CD14-positive monocyte (primary cell): ENCODE measurements at regions not wholly inside any gene's neighbourhood (a gene's known extent, or its start where the extent isn't known, plus 50 kb on each side); places are given as distances from the start of the nearest gene placed in this dataset.
A peak's percentile ranks its signal among the peaks of the same experiment; 100 is the strongest.

Experiments used
- DNase-seq, 3 donors: peaks; one replicate each; pipeline ENCODE4 v3.0.0-alpha.2; 2011 to 2022
- H2AFZ ChIP-seq: 2 replicates; pipeline ENCODE4 v1.6.0; 2012; ENCODE audit warnings: mild to moderate bottlenecking, low read depth, low read length, inconsistent platforms; ENCODE audit not compliant: insufficient read depth, poor library complexity, severe bottlenecking
- H3K27ac ChIP-seq, 2 donors: 1 replicate in 1 of 2; 2 replicates in 1 of 2; pipeline ENCODE4 v1.5.1; 2012 to 2013; ENCODE audit warnings: low read length in 2 of 2, control low read depth in 1 of 2, inconsistent platforms in 1 of 2, low read depth in 1 of 2, mild to moderate bottlenecking in 1 of 2
- H3K27me3 ChIP-seq, 2 donors: one replicate each; pipeline versions ENCODE4 v1.6.0 to v1.6.1; 2011 to 2013; ENCODE audit warnings: low read length in 2 of 2; ENCODE audit not compliant: control insufficient read depth in 2 of 2, insufficient read depth in 2 of 2
- H3K36me3 ChIP-seq, 2 donors: replicated peaks in 1 of 2; 1 replicate in 1 of 2; 2 replicates in 1 of 2; pipeline versions ENCODE4 v1.5.1 to v1.6.1; 2012 to 2013; ENCODE audit warnings: low read length in 2 of 2, control low read depth in 1 of 2, inconsistent platforms in 1 of 2, mild to moderate bottlenecking in 1 of 2; ENCODE audit not compliant: insufficient read depth in 2 of 2, control insufficient read depth in 1 of 2
- H3K4me1 ChIP-seq, 2 donors: 1 replicate in 1 of 2; 2 replicates in 1 of 2; pipeline versions ENCODE4 v1.5.1 to v1.6.1; 2012 to 2013; ENCODE audit warnings: low read length in 2 of 2, control low read depth in 1 of 2, inconsistent platforms in 1 of 2, mild to moderate bottlenecking in 1 of 2, moderate library complexity in 1 of 2; ENCODE audit not compliant: insufficient read depth in 2 of 2, control insufficient read depth in 1 of 2
- H3K4me2 ChIP-seq: replicated peaks from 2 replicates; pipeline ENCODE3; 2012; ENCODE audit warnings: low read length, moderate library complexity, mild to moderate bottlenecking; ENCODE audit not compliant: poor library complexity, severe bottlenecking; ENCODE audit errors: extremely low read depth
- H3K4me3 ChIP-seq, 3 experiments: fragments of 200-600 bp in 1 of 3; sonication (generic) in 1 of 3; replicated peaks in 1 of 3; 1 replicate in 2 of 3; 2 replicates in 1 of 3; pipeline ENCODE4 v1.5.1; 2011 to 2013; ENCODE audit warnings: low read length in 3 of 3, mild to moderate bottlenecking in 3 of 3, control low read depth in 2 of 3, low read depth in 2 of 3, inconsistent platforms in 1 of 3, moderate library complexity in 1 of 3
- H3K79me2 ChIP-seq: 2 replicates; pipeline ENCODE4 v1.6.0; 2012; ENCODE audit warnings: mild to moderate bottlenecking, control low read depth, inconsistent platforms, low read length, moderate library complexity; ENCODE audit not compliant: insufficient read depth
- H3K9ac ChIP-seq: 2 replicates; pipeline ENCODE4 v1.6.0; 2017; ENCODE audit warnings: low read length, mild to moderate bottlenecking; ENCODE audit not compliant: insufficient read depth, poor library complexity, severe bottlenecking
- H3K9me3 ChIP-seq, 2 donors: replicated peaks in 1 of 2; 1 replicate in 1 of 2; 2 replicates in 1 of 2; pipeline versions ENCODE4 v1.5.1 to v1.6.1; 2012 to 2013; ENCODE audit warnings: low read length in 2 of 2, control low read depth in 1 of 2; ENCODE audit not compliant: control insufficient read depth in 1 of 2, insufficient read depth in 1 of 2
- H4K20me1 ChIP-seq: 2 replicates; pipeline ENCODE4 v1.6.0; 2012; ENCODE audit warnings: mild to moderate bottlenecking, low read length, control low read depth, moderate library complexity; ENCODE audit not compliant: insufficient read depth
- H3K27ac Mint-ChIP-seq, 7 donors: one replicate each; pipeline ENCODE4 v1.8.0; 2020; ENCODE audit warnings: mild to moderate bottlenecking in 7 of 7, mixed read lengths in 7 of 7, moderate library complexity in 6 of 7, inconsistent platforms in 2 of 7
- H3K27me3 Mint-ChIP-seq, 3 donors: one replicate each; pipeline ENCODE4 v1.8.0; 2021 to 2022; ENCODE audit warnings: low read depth in 3 of 3, mild to moderate bottlenecking in 3 of 3, mixed read lengths in 3 of 3, moderate library complexity in 3 of 3, inconsistent platforms in 1 of 3
- H3K36me3 Mint-ChIP-seq, 2 donors: one replicate each; pipeline ENCODE4 v1.8.0; 2020; ENCODE audit warnings: mixed read lengths in 2 of 2, inconsistent platforms in 1 of 2, mild to moderate bottlenecking in 1 of 2
- H3K4me1 Mint-ChIP-seq: one replicate; pipeline ENCODE4 v1.8.0; 2020; ENCODE audit warnings: mild to moderate bottlenecking, mixed read lengths
- H3K4me3 Mint-ChIP-seq, 2 donors: one replicate each; pipeline ENCODE4 v1.8.0; 2020; ENCODE audit warnings: mild to moderate bottlenecking in 2 of 2, mixed read lengths in 2 of 2, moderate library complexity in 1 of 2
- H3K9me3 Mint-ChIP-seq, 7 donors: one replicate each; pipeline ENCODE4 v1.8.0; 2020 to 2022; ENCODE audit warnings: mixed read lengths in 7 of 7, mild to moderate bottlenecking in 6 of 7, moderate library complexity in 6 of 7, inconsistent platforms in 2 of 7
- CTCF ChIP-seq: fragments of 200-600 bp; IDR thresholded peaks from one replicate; pipeline ENCODE4 v1.8.0; 2022; ENCODE audit warnings: antibody characterized with exemption, mild to moderate bottlenecking
- WGBS: methylation state at CpG from one replicate; pipeline ENCODE4 v1.1.5; 2013; ENCODE audit warnings: missing lambda C conversion rate; ENCODE audit not compliant: insufficient coverage; 5-methylcytosine and 5-hydroxymethylcytosine counted together
- intact Hi-C, 2 donors: fragments of 100-400 bp; cut with micrococcal nuclease; formaldehyde crosslinking; loops; one replicate each; pipeline versions ENCODE4 v1.15.0 to v1.15.1; 2023

GRCh38 chr15:70437089-70437488 lies 326.3 kb downstream of the UACA start:
- H3K4me1 Mint-ChIP-seq = peaks cover 45% of the 10 kb centered on the region
- peaks cover 0 to 3% (median 0%) of the 10 kb centered on the region in 7 donors for H3K9me3 Mint-ChIP-seq
- H3K27me3 ChIP-seq = no peaks in the 10 kb centered on the region
- no peak overlapping the region for H3K9ac ChIP-seq
- DNase-seq = no peak
- peak overlapping the region in 1 of 7 donors; percentile 19 for H3K27ac Mint-ChIP-seq
- no peak overlapping the region for H3K4me3 ChIP-seq
- no peaks in the 10 kb centered on the region for H3K9me3 ChIP-seq
- no peak overlapping the region for H3K4me3 Mint-ChIP-seq
- intact Hi-C loops = no loop called here
- no peak overlapping the region for H3K4me2 ChIP-seq
- no peaks in the 10 kb centered on the region for H3K36me3 ChIP-seq
- H4K20me1 ChIP-seq = no peaks in the 10 kb centered on the region
- no peak overlapping the region for H2AFZ ChIP-seq
- no peak for TF ChIP-seq CTCF
- H3K79me2 ChIP-seq = no peaks in the 10 kb centered on the region
- H3K27ac ChIP-seq = no peak overlapping the region
- peaks cover 4 to 6% (median 5%) of the 10 kb centered on the region in 3 donors for H3K27me3 Mint-ChIP-seq
- H3K36me3 Mint-ChIP-seq = no peaks in the 10 kb centered on the region
- WGBS = 97% methylated on average over 5 of the region's 6 CpGs
- H3K4me1 ChIP-seq = peaks cover 45 to 49% of the 10 kb centered on the region in 2 donors

GRCh38 chr15:70436428-70436827 lies 326.9 kb downstream of the UACA start:
- no peak for DNase-seq
- Mint-ChIP-seq H3K27me3 (peaks cover 1 to 4% (median 3%) of the 10 kb centered on the region in 3 donors), H3K9me3 (peaks cover 0 to 6% (median 0%) of the 10 kb centered on the region in 7 donors), H3K4me3 (no peak overlapping the region), H3K27ac (peak overlapping the region in 1 of 7 donors; percentile 38), H3K36me3 (no peaks in the 10 kb centered on the region), H3K4me1 (peaks cover 52% of the 10 kb centered on the region)
- Histone ChIP-seq H3K4me2 (no peak overlapping the region), H3K4me1 (peaks cover 50 to 55% of the 10 kb centered on the region in 2 donors), H4K20me1 (no peaks in the 10 kb centered on the region), H3K27ac (no peak overlapping the region), H3K9ac (no peak overlapping the region), H3K27me3 (no peaks in the 10 kb centered on the region), H3K79me2 (no peaks in the 10 kb centered on the region), H3K4me3 (no peak overlapping the region), H3K36me3 (no peaks in the 10 kb centered on the region), H3K9me3 (no peaks in the 10 kb centered on the region), H2AFZ (no peak overlapping the region)
- no peak for TF ChIP-seq CTCF
- WGBS = no CpG with 5 or more reads among the region's 3 CpGs
- intact Hi-C loops = no loop called here
